K562 (cell line): ENCODE measurements at regions not wholly inside any gene's neighbourhood (a gene's known extent, or its start where the extent isn't known, plus 50 kb on each side); places are given as distances from the start of the nearest gene placed in this dataset.
A peak's percentile ranks its signal among the peaks of the same experiment; 100 is the strongest.

Experiments
- ATAC-seq: fragments of 200-7000 bp; cut with Tn5 transposase; 3 replicates; pipeline ENCODE4 v1.9.1; 2020; ENCODE audit warnings: moderate library complexity
- BruUV-seq: library from RNA; stranded (reverse); fragments of 400-500 nt; replicated peaks from 2 replicates; lab custom pipeline; 2021; lab: Mats Ljungman, UMichigan
- CTCF ChIA-PET: fragments of 300-600 bp; formaldehyde crosslinking; extraction: SDS; loops from one replicate; lab custom pipeline; 2021; ENCODE audit warnings: low intra/inter-chr PET ratio; lab: Yijun Ruan, JAX
- POLR2A ChIA-PET: fragments of 300-600, 350-650 bp; sonication (Branson Sonifier 250); formaldehyde crosslinking; extraction: SDS; loops from one replicate; lab custom pipeline; 2021; ENCODE audit warnings: antibody characterized with exemption, inconsistent platforms; lab: Yijun Ruan, JAX
- DNase-seq, 4 experiments: peaks; one replicate each; pipeline versions ENCODE4 v3.0.0 to v3.0.0-alpha.2; 2011 to 2018; ENCODE audit warnings: low spot score in 3 of 4, mixed read lengths in 3 of 4; ENCODE audit errors: extremely low read depth in 1 of 4
- FAIRE-seq: peaks from 2 replicates; lab custom pipeline; 2011; peaks lifted over from hg19 to GRCh38; lab: Jason Lieb, UNC
- H2AFZ ChIP-seq: 2 replicates; pipeline ENCODE4 v1.6.0; 2011; ENCODE audit warnings: low read depth, low read length, control low read depth, inconsistent platforms
- H3K27ac ChIP-seq: fragments of 200-600 bp; 3 replicates; pipeline ENCODE4 v1.8.0; 2011; ENCODE audit warnings: low read depth, mild to moderate bottlenecking, control low read depth, inconsistent platforms, low read length, moderate library complexity, mixed read lengths; ENCODE audit errors: extremely low read depth
- H3K27me3 ChIP-seq, 2 experiments: fragments of 300-600 bp in 1 of 2; 2 replicates in 1 of 2; 3 replicates in 1 of 2; pipeline versions ENCODE4 v1.6.0 to v1.8.0; 2011; ENCODE audit warnings: inconsistent platforms in 2 of 2, low read length in 2 of 2, mild to moderate bottlenecking in 1 of 2, mixed read lengths in 1 of 2, moderate library complexity in 1 of 2; ENCODE audit not compliant: control insufficient read depth in 2 of 2, insufficient read depth in 2 of 2
- H3K36me3 ChIP-seq: fragments of 300-600 bp; 3 replicates; pipeline ENCODE4 v1.8.0; 2011; ENCODE audit warnings: mild to moderate bottlenecking, low read length, inconsistent platforms; ENCODE audit not compliant: control insufficient read depth, insufficient read depth
- H3K4me1 ChIP-seq, 2 experiments: fragments of 200-600 bp in 1 of 2; replicated peaks in 1 of 2; 2 replicates in 1 of 2; 3 replicates in 1 of 2; pipeline versions ENCODE4 v1.5.1 to v1.8.0; 2011; ENCODE audit warnings: inconsistent platforms in 2 of 2, low read length in 2 of 2, mild to moderate bottlenecking in 1 of 2, mixed read lengths in 1 of 2, moderate library complexity in 1 of 2; ENCODE audit not compliant: control insufficient read depth in 2 of 2, insufficient read depth in 2 of 2
- H3K4me2 ChIP-seq: 2 replicates; pipeline ENCODE4 v1.6.1; 2011; ENCODE audit warnings: low read length, control low read depth, inconsistent platforms, mixed read lengths; ENCODE audit not compliant: insufficient read depth
- H3K4me3 ChIP-seq: fragments of 200-600 bp; sonication (generic), shearing (Covaris generic); 2 replicates; pipeline ENCODE4 v1.5.1; 2016; ENCODE audit warnings: control low read depth, inconsistent platforms
- H3K79me2 ChIP-seq: fragments of 200-600 bp; 3 replicates; pipeline ENCODE4 v1.8.0; 2011; ENCODE audit warnings: low read length, inconsistent platforms; ENCODE audit not compliant: control insufficient read depth, insufficient read depth
- H3K9ac ChIP-seq, 2 experiments: 2 replicates each; pipeline versions ENCODE4 v1.6.0 to v1.6.1; 2011; ENCODE audit warnings: low read depth in 2 of 2, low read length in 2 of 2, control low read depth in 1 of 2, inconsistent platforms in 1 of 2, mild to moderate bottlenecking in 1 of 2, mixed read lengths in 1 of 2; ENCODE audit not compliant: insufficient read depth in 1 of 2
- H3K9me1 ChIP-seq: one replicate; pipeline ENCODE4 v1.6.0; 2011; ENCODE audit warnings: inconsistent platforms, mild to moderate bottlenecking, low read length, moderate library complexity; ENCODE audit not compliant: control insufficient read depth, insufficient read depth
- H3K9me3 ChIP-seq: replicated peaks from 2 replicates; pipeline ENCODE4 v1.5.1; 2011; ENCODE audit warnings: low read depth, low read length, inconsistent platforms; ENCODE audit not compliant: control insufficient read depth, insufficient read depth
- H4K20me1 ChIP-seq: replicated peaks from 2 replicates; pipeline ENCODE4 v1.6.1; 2011; ENCODE audit warnings: low read length, inconsistent platforms, mixed read lengths; ENCODE audit not compliant: control insufficient read depth, insufficient read depth
- HMG20A ChIP-seq: fragments of 450-650 bp; formaldehyde crosslinking; conservative IDR thresholded peaks from 2 replicates; pipeline ENCODE4 v1.4.0; 2020; ENCODE audit warnings: mild to moderate bottlenecking, mixed read lengths
- MTF1 ChIP-seq: fragments of 250-450 bp; sonication (Bioruptor Pico); IDR thresholded peaks from 2 replicates; pipeline ENCODE4 v1.9.0; 2021; ENCODE audit warnings: moderate library complexity, mild to moderate bottlenecking, inconsistent platforms, borderline replicate concordance
- NFIC ChIP-seq: fragments of 450-650 bp; IDR thresholded peaks from 2 replicates; pipeline ENCODE4 v1.6.1; 2017; ENCODE audit warnings: mild to moderate bottlenecking, inconsistent platforms
- TEAD4 ChIP-seq, 2 experiments: sonication (generic) in 1 of 2; formaldehyde crosslinking in 1 of 2; IDR thresholded peaks; 2 replicates each; pipeline versions ENCODE4 v1.6.1 to v1.8.0; 2012 to 2022; ENCODE audit warnings: borderline replicate concordance in 1 of 2, inconsistent platforms in 1 of 2, low read length in 1 of 2, mild to moderate bottlenecking in 1 of 2, missing genetic modification reagents in 1 of 2
- WGBS: fragments of 100-300 bp; shearing (Covaris generic); methylation state at CpG from one replicate; pipeline ENCODE4 v1.1.6; 2016; ENCODE audit warnings: low coverage, mixed read lengths; ENCODE audit not compliant: insufficient coverage; ENCODE audit errors: missing lambda C conversion rate; 5-methylcytosine and 5-hydroxymethylcytosine counted together
- in situ Hi-C: fragments of 300-500 bp; cut with MboI; formaldehyde crosslinking; loops from 4 replicates; pipeline ENCODE4 v1.15.0; 2018; ENCODE audit warnings: inconsistent platforms, mixed read lengths
- intact Hi-C: fragments of 100-400 bp; cut with micrococcal nuclease; formaldehyde crosslinking; loops from 2 replicates; pipeline ENCODE4 v1.14.2; 2022
- TF ChIP-seq, protein P1 (sequence below): IDR thresholded peaks from 2 replicates; pipeline ENCODE4 v1.6.1; 2014; ENCODE audit warnings: antibody characterized with exemption

DNA sequence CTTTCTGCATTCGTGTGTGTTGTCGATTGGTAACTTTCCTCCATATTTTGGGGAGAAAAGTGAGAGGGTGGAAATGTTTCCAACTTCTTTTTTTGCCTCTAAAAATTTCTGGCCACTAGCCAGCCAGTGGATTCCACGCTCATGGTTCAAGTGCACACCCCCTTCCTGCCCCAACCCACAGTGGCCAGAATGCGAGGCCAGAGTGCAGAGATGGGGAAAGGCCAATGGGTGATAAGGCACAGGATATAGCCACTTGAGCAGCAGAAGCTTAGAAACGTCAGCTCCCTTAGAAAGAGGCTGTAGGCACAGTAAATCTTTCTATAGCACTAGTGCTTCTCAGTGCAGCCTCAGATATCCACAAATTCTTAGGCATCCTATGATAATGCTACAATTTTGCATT is 75.8 kb upstream of the ADRB2 start:
- WGBS: 10% methylated on average over 5 of the region's 5 CpGs
- intact Hi-C loops (no loop called here), in situ Hi-C loops (no loop called here)
- TF ChIP-seq, protein P1, sequence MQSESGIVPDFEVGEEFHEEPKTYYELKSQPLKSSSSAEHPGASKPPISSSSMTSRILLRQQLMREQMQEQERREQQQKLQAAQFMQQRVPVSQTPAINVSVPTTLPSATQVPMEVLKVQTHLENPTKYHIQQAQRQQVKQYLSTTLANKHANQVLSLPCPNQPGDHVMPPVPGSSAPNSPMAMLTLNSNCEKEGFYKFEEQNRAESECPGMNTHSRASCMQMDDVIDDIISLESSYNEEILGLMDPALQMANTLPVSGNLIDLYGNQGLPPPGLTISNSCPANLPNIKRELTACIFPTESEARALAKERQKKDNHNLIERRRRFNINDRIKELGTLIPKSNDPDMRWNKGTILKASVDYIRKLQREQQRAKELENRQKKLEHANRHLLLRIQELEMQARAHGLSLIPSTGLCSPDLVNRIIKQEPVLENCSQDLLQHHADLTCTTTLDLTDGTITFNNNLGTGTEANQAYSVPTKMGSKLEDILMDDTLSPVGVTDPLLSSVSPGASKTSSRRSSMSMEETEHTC: no peak
- TF ChIP-seq HMG20A (CRISPR knock-in tag) (no peak), TEAD4 (IDR thresholded peaks at IDR 0.05; ENCODE audit: low read length) (no peak), TEAD4 (CRISPR knock-in tag; IDR thresholded peaks at IDR 0.05; ENCODE audit: borderline replicate concordance) (no peak), MTF1 (CRISPR knock-in tag) (no peak), NFIC (peak; percentile 71)
- peak; percentile 66 for ATAC-seq
- no peaks in the 10 kb centered on the region for H3K36me3 ChIP-seq
- no TSS peak for BruUV-seq
- H2AFZ ChIP-seq: no peak overlapping the region
- peaks cover 0 to 14% of the 10 kb centered on the region in 2 experiments; a peak in 2 of 5 replicates for H3K4me1 ChIP-seq
- no peak overlapping the region for H3K4me2 ChIP-seq
- H4K20me1 ChIP-seq: no peaks in the 10 kb centered on the region
- no peak for FAIRE-seq
- no peak overlapping the region for H3K27ac ChIP-seq
- DNase-seq: peak in 2 of 4 experiments; percentile 19 to 44
- no peaks in the 10 kb centered on the region for H3K9me1 ChIP-seq
- no peaks in the 10 kb centered on the region for H3K9me3 ChIP-seq
- ChIA-PET CTCF (interaction anchor here (0.6 to 0.7 kb wide), 2 partner anchors 22 to 211 kb away, joined by 3 to 4 read pairs; no protein-coding TSS in a partner anchor), POLR2A (no interaction called here)
- no peak overlapping the region for H3K9ac ChIP-seq
- H3K27me3 ChIP-seq: no peaks in the 10 kb centered on the region; a peak in 1 of 5 replicates
- no peak overlapping the region for H3K4me3 ChIP-seq
- H3K79me2 ChIP-seq: no peaks in the 10 kb centered on the region
